ENCODE measurements at regions not wholly inside any gene's neighbourhood (a gene's known extent, or its start where the extent isn't known, plus 50 kb on each side); places are given as distances from the start of the nearest gene placed in this dataset.
"Not testable (repeated sequence)": the region's sequence is repeated elsewhere in the genome, so short reads cannot be mapped to it uniquely, and the experiment has no call there.

DNA sequence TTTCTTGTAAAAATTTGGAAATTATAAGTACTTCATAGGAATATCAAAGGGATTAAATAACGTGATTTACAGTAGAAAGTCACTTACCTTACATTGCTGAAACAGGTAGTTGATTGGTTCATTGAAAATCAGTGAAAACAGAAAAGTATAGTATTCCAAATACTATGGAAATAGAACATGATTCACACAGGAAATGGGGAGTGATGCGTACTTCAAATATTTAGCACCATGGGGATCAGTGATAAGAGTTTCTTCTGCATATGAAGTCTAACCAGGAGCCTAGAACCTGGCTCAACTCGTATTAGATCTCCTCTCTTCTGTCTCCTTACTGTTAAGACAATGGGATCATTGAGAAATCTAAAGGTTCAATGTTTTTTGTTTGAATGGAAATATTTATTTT is 133.3 kb downstream of the FAM174A start:
- POLR2A ChIA-PET: no interaction called here
- H3K4me3 ChIP-seq (ENCODE audit: low read depth, low read length): no peak overlapping the region
- CTCF ChIA-PET: no interaction called here
- no peak for DNase-seq (ENCODE audit: low read depth, low spot score)
- TF ChIP-seq, protein P1, sequence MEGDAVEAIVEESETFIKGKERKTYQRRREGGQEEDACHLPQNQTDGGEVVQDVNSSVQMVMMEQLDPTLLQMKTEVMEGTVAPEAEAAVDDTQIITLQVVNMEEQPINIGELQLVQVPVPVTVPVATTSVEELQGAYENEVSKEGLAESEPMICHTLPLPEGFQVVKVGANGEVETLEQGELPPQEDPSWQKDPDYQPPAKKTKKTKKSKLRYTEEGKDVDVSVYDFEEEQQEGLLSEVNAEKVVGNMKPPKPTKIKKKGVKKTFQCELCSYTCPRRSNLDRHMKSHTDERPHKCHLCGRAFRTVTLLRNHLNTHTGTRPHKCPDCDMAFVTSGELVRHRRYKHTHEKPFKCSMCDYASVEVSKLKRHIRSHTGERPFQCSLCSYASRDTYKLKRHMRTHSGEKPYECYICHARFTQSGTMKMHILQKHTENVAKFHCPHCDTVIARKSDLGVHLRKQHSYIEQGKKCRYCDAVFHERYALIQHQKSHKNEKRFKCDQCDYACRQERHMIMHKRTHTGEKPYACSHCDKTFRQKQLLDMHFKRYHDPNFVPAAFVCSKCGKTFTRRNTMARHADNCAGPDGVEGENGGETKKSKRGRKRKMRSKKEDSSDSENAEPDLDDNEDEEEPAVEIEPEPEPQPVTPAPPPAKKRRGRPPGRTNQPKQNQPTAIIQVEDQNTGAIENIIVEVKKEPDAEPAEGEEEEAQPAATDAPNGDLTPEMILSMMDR (IDR thresholded peaks at IDR 0.05; ENCODE audit: insufficient read depth, low read length, missing control alignments): no peak

DNA sequence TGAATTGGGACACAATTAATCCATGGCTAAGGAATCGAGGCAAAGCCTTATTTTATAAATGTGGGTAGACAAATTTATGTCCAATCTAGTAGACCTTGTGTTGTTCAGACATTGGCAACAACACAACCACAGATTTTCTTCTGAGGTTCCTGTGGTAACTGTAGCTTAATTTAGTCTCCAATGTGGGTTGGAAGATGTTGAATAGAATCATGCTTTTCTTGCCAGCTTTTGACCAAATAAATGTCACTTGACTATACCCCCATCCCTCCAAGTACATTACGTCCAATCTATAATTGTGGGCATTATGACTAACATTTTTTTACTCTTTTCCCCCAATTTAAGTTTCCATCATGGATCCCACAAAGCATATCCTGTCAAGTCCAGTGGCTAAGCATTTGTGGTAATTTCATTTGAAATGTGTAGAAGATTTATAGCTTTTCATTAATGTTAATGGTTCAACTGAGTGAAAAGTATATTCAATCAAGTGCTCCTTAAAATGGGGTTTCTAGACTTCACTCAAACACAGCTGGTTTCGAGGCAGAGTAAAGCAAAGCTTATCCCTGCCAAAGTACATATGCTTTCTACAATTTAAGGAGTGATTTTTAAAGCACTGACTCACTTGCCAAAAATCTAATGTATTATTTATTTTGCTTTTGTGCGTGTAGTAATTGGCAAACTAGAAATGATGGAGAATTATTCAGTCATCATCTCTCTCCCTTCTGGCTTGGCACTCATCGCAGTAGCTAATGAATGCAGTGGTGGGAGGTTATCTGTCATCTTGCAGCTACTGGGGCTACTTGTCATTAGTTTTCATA is 141.8 kb downstream of the FAM174A start:
- CTCF ChIA-PET: no interaction called here
- no peak overlapping the region for H3K4me3 ChIP-seq (ENCODE audit: low read depth, low read length)
- no peak for DNase-seq (ENCODE audit: low read depth, low spot score)
- TF ChIP-seq, protein P1 (IDR thresholded peaks at IDR 0.05; ENCODE audit: insufficient read depth, low read length, missing control alignments): no peak
- POLR2A ChIA-PET: no interaction called here

DNA sequence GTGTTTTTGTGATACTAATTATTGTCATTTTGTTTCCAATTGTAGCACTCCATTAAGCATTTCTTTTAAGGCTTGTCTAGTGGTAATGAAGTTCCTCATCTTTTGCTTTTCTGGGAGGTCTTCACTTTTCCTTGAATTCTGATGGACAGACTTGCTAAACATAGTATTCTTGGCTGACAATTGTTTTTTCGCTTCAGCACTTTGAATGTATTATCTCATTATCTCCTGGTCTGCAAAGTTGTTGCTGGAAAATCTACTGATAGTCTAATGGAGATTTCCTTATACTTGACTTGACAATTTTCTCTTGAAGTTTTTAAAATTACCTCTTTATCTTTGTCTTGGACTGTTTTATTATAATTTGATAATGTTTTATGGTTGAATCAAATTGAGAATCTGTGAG is 147.5 kb downstream of the FAM174A start:
- DNase-seq (ENCODE audit: low read depth, low spot score): no peak
- no peak overlapping the region for H3K4me3 ChIP-seq (ENCODE audit: low read depth, low read length)
- TF ChIP-seq, protein P1 (IDR thresholded peaks at IDR 0.05; ENCODE audit: insufficient read depth, low read length, missing control alignments): no peak
- ChIA-PET CTCF (no interaction called here), POLR2A (no interaction called here)

DNA sequence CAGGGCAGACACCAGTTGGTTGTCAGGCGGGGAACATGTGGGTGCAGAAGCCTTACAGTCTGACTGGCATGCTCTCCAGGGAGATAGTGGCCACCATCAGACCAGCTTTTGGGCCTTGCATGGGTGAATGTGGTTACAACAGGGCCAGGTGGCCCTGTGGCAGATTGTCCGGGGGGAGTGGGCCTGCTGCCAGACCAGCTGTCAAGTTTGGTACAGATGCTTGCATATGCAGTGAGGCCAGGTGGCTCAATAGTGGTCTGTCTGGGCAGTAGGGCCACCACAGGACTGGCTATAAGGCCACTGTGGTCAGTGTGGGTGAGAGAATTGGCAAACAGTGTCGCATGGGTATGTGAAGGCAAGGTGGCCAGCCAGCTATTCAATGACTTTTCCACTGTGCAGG is 148.7 kb downstream of the FAM174A start:
- POLR2A ChIA-PET: no interaction called here
- TF ChIP-seq, protein P1 (IDR thresholded peaks at IDR 0.05; ENCODE audit: insufficient read depth, low read length, missing control alignments): no peak
- no peak for DNase-seq (ENCODE audit: low read depth, low spot score)
- H3K4me3 ChIP-seq (ENCODE audit: low read depth, low read length): no peak overlapping the region
- CTCF ChIA-PET: no interaction called here

DNA sequence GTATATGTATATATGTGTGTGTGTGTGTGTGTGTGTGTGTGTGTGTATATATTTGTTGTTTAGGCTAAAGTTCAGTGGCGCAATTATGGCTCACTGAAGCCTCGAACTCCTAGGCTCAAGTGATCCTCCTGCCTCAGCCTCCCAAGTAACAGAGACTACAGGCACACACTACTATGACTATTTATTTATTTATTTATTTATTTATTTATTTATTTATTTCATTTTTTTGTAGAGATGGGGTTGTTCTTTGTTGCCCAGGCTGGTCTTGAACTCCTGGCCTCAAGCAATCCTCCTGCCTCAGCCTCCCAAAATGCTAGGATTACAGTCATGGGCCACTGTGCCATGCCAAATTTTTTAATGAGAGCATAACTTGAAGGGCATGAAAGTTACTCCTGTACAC is 149.9 kb downstream of the FAM174A start:
- H3K4me3 ChIP-seq (ENCODE audit: low read depth, low read length); CTCF ChIA-PET; POLR2A ChIA-PET; DNase-seq (ENCODE audit: low read depth, low spot score): not testable (repeated sequence)

DNA sequence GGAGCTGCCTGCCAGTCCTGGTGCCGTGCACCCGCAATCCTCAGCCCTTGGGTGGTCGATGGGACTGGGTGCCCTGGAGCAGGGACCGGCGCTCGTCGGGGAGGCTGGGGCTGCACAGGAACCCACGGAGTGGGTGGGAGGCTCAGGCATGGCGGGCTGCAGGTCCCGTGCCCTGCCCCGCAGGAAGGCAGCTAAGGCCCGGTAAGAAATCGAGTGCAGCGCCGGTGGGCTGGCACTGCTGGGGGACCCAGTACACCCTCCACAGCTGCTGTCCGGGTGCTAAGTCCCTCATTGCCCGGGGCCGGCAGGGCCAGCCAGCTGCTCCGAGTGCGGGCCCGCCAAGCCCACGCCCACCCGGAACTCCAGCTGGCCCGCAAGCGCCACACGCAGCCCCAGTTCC is 153.7 kb downstream of the FAM174A start:
- H3K4me3 ChIP-seq (ENCODE audit: low read depth, low read length); POLR2A ChIA-PET; DNase-seq (ENCODE audit: low read depth, low spot score); CTCF ChIA-PET: not testable (repeated sequence)

DNA sequence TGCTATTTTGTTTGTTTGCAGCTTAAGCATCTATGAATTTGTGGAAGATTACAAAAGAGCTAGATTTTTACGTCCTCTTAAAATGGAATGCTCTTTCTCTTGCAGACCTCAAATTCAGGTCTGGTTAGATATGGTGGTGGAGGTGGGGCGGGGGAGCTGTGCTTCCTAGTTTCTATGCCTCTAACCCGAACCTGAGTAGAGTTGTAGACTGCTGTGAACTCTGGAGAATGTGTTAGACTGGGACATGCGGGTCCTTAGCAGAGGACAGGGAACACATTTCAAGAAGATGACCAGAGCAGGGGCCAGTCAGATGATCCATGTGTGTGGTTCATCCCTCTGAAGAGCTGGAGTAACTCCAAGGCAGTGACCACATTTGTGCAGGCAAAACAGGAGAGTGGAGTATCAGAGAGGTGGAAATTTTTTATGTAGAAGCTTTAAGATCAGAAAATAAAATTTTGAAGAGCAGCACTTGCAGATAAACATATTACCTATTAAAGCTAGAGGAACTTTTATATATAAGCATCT is 154.9 kb downstream of the FAM174A start:
- POLR2A ChIA-PET: no interaction called here
- no peak for DNase-seq (ENCODE audit: low read depth, low spot score)
- H3K4me3 ChIP-seq (ENCODE audit: low read depth, low read length): no peak overlapping the region
- TF ChIP-seq, protein P1 (IDR thresholded peaks at IDR 0.05; ENCODE audit: insufficient read depth, low read length, missing control alignments): no peak
- CTCF ChIA-PET: interaction anchor here (1.6 kb wide), 1 partner anchor 67 kb away, joined by 4 read pairs; no protein-coding TSS in a partner anchor
